ENCODE measurements at regions not wholly inside any gene's neighbourhood (a gene's known extent, or its start where the extent isn't known, plus 50 kb on each side); places are given as distances from the start of the nearest gene placed in this dataset.

GRCh38 chr14:27098451-27098850 lies 500.6 kb upstream of the NOVA1 start:
- dilution Hi-C loops (cut with MboI; ENCODE audit: extremely low pct_ligation_motif_present, low sequenced_read_pairs): no loop called here
- Histone ChIP-seq H2AFZ (ENCODE audit: control insufficient read depth, low read length) (no peak overlapping the region), H3K9me1 (ENCODE audit: control insufficient read depth, extremely low read depth, insufficient read depth, low read length) (no peaks in the 10 kb centered on the region), H3K79me2 (ENCODE audit: control insufficient read depth, insufficient read depth, low read length) (no peaks in the 10 kb centered on the region), H3K27me3 (ENCODE audit: control insufficient read depth, extremely low read depth, insufficient read depth, low read length) (no peaks in the 10 kb centered on the region), H4K20me1 (ENCODE audit: control insufficient read depth, extremely low read depth, insufficient read depth, low read length) (no peaks in the 10 kb centered on the region), H3K4me3 (ENCODE audit: control insufficient read depth in 2 of 3, extremely low read depth in 1 of 3, insufficient read depth in 2 of 3, low read depth in 1 of 3, low read length in 3 of 3) (no peak overlapping the region), H3K36me3 (ENCODE audit: control insufficient read depth in 2 of 2, extremely low read depth in 1 of 2, insufficient read depth in 2 of 2, low read length in 2 of 2) (no peaks in the 10 kb centered on the region), H3K9me3 (ENCODE audit: control insufficient read depth, low read depth, low read length) (peaks cover 4% of the 10 kb centered on the region), H3K9ac (ENCODE audit: control insufficient read depth, extremely low read depth, insufficient read depth, low read length) (no peak overlapping the region), H3K27ac (ENCODE audit: control insufficient read depth, insufficient read depth, low read length) (no peak overlapping the region), H3K4me2 (ENCODE audit: control insufficient read depth, extremely low read depth, insufficient read depth, low read depth, low read length) (no peak overlapping the region), H3K4me1 (ENCODE audit: control insufficient read depth, extremely low read depth, insufficient read depth, low read length) (no peaks in the 10 kb centered on the region)
- DNase-seq (ENCODE audit: low read depth, low spot score): no peak
- no peak for FAIRE-seq
- TF ChIP-seq CTCF (optimal IDR thresholded peaks at IDR 0.05 in 1 of 3, IDR thresholded peaks at IDR 0.05 in 1 of 3, conservative IDR thresholded peaks at IDR 0.05 in 1 of 3; ENCODE audit: extremely low read depth in 1 of 3, insufficient read depth in 2 of 3, low read length in 3 of 3) (no peak), EZH2 (IDR thresholded peaks at IDR 0.05; ENCODE audit: low read length) (no peak)

GRCh38 chr14:27114180-27114579 lies 516.3 kb upstream of the NOVA1 start:
- H3K36me3 ChIP-seq (ENCODE audit: control insufficient read depth in 2 of 2, extremely low read depth in 1 of 2, insufficient read depth in 2 of 2, low read length in 2 of 2): no peaks in the 10 kb centered on the region
- FAIRE-seq (no peak), DNase-seq (ENCODE audit: low read depth, low spot score) (no peak)
- no peak overlapping the region for H2AFZ ChIP-seq (ENCODE audit: control insufficient read depth, low read length)
- peaks cover 2% of the 10 kb centered on the region for H3K9me3 ChIP-seq (ENCODE audit: control insufficient read depth, low read depth, low read length)
- no peak overlapping the region for H3K9ac ChIP-seq (ENCODE audit: control insufficient read depth, extremely low read depth, insufficient read depth, low read length)
- TF ChIP-seq CTCF (optimal IDR thresholded peaks at IDR 0.05 in 1 of 3, IDR thresholded peaks at IDR 0.05 in 1 of 3, conservative IDR thresholded peaks at IDR 0.05 in 1 of 3; ENCODE audit: extremely low read depth in 1 of 3, insufficient read depth in 2 of 3, low read length in 3 of 3): no peak
- TF ChIP-seq EZH2 (IDR thresholded peaks at IDR 0.05; ENCODE audit: low read length): no peak
- H3K4me2 ChIP-seq (ENCODE audit: control insufficient read depth, extremely low read depth, insufficient read depth, low read depth, low read length): no peak overlapping the region
- dilution Hi-C loops (cut with MboI; ENCODE audit: extremely low pct_ligation_motif_present, low sequenced_read_pairs): no loop called here
- H3K27ac ChIP-seq (ENCODE audit: control insufficient read depth, insufficient read depth, low read length): no peak overlapping the region
- H3K79me2 ChIP-seq (ENCODE audit: control insufficient read depth, insufficient read depth, low read length): no peaks in the 10 kb centered on the region
- H3K9me1 ChIP-seq (ENCODE audit: control insufficient read depth, extremely low read depth, insufficient read depth, low read length): no peaks in the 10 kb centered on the region
- H3K27me3 ChIP-seq (ENCODE audit: control insufficient read depth, extremely low read depth, insufficient read depth, low read length): no peaks in the 10 kb centered on the region
- H4K20me1 ChIP-seq (ENCODE audit: control insufficient read depth, extremely low read depth, insufficient read depth, low read length): no peaks in the 10 kb centered on the region
- no peaks in the 10 kb centered on the region for H3K4me1 ChIP-seq (ENCODE audit: control insufficient read depth, extremely low read depth, insufficient read depth, low read length)
- no peak overlapping the region for H3K4me3 ChIP-seq (ENCODE audit: control insufficient read depth in 2 of 3, extremely low read depth in 1 of 3, insufficient read depth in 2 of 3, low read depth in 1 of 3, low read length in 3 of 3)

Data from keratinocyte (primary cell).